ENCODE measurements at regions not wholly inside any gene's neighbourhood (a gene's known extent, or its start where the extent isn't known, plus 50 kb on each side); places are given as distances from the start of the nearest gene placed in this dataset.

GRCh38 chr1:80066060-80066459 lies 1059.5 kb upstream of the ADGRL4 start:
- Histone ChIP-seq H3K4me3 (no peak overlapping the region), H3K4me1 (no peaks in the 10 kb centered on the region), H3K36me3 (no peaks in the 10 kb centered on the region), H3K27ac (no peak overlapping the region), H3K27me3 (no peaks in the 10 kb centered on the region), H3K9me3 (no peaks in the 10 kb centered on the region)
- no peak for DNase-seq (ENCODE audit: low spot score)
- no peak for TF ChIP-seq CTCF (IDR thresholded peaks at IDR 0.05)

- no peak overlapping the region for H3K27ac ChIP-seq
- no peak for DNase-seq (ENCODE audit: low spot score)
- no peaks in the 10 kb centered on the region for H3K4me1 ChIP-seq
- TF ChIP-seq CTCF (IDR thresholded peaks at IDR 0.05), result no peak
- H3K36me3 ChIP-seq, result no peaks in the 10 kb centered on the region
- H3K27me3 ChIP-seq, result no peaks in the 10 kb centered on the region
- H3K9me3 ChIP-seq, result no peaks in the 10 kb centered on the region
- no peak overlapping the region for H3K4me3 ChIP-seq
These were observed 1058.0 kb upstream of the ADGRL4 start for GRCh38 chr1:80064524-80064923.

- Histone ChIP-seq H3K27me3 (no peaks in the 10 kb centered on the region), H3K4me3 (no peak overlapping the region), H3K36me3 (no peaks in the 10 kb centered on the region), H3K4me1 (no peaks in the 10 kb centered on the region), H3K9me3 (no peaks in the 10 kb centered on the region), H3K27ac (no peak overlapping the region)
- TF ChIP-seq CTCF (IDR thresholded peaks at IDR 0.05), result no peak
- DNase-seq (ENCODE audit: low spot score), result no peak
These were observed 1053.4 kb upstream of the ADGRL4 start for GRCh38 chr1:80059940-80060339.

- Histone ChIP-seq H3K36me3 (no peaks in the 10 kb centered on the region), H3K4me3 (no peak overlapping the region), H3K27me3 (no peaks in the 10 kb centered on the region), H3K27ac (no peak overlapping the region), H3K4me1 (no peaks in the 10 kb centered on the region), H3K9me3 (no peaks in the 10 kb centered on the region)
- no peak for TF ChIP-seq CTCF (IDR thresholded peaks at IDR 0.05)
- no peak for DNase-seq (ENCODE audit: low spot score)
These were observed 1049.6 kb upstream of the ADGRL4 start for GRCh38 chr1:80056179-80056578.

GRCh38 chr1:80054129-80054528 lies 1047.6 kb upstream of the ADGRL4 start:
- no peak overlapping the region for H3K27ac ChIP-seq
- no peak for TF ChIP-seq CTCF (IDR thresholded peaks at IDR 0.05)
- no peak for DNase-seq (ENCODE audit: low spot score)

GRCh38 chr1:80053613-80054012 lies 1047.1 kb upstream of the ADGRL4 start:
- DNase-seq (ENCODE audit: low spot score), result no peak

More at GRCh38 chr1:80054129-80054528, 1047.6 kb upstream of the ADGRL4 start:
- Histone ChIP-seq H3K36me3 (no peaks in the 10 kb centered on the region), H3K4me1 (no peaks in the 10 kb centered on the region), H3K4me3 (no peak overlapping the region), H3K9me3 (no peaks in the 10 kb centered on the region), H3K27me3 (no peaks in the 10 kb centered on the region)

More at GRCh38 chr1:80053613-80054012, 1047.1 kb upstream of the ADGRL4 start:
- no peak overlapping the region for H3K27ac ChIP-seq
- no peak overlapping the region for H3K4me3 ChIP-seq
- H3K9me3 ChIP-seq, result no peaks in the 10 kb centered on the region
- H3K4me1 ChIP-seq, result no peaks in the 10 kb centered on the region
- no peak for TF ChIP-seq CTCF (IDR thresholded peaks at IDR 0.05)
- H3K27me3 ChIP-seq, result no peaks in the 10 kb centered on the region
- H3K36me3 ChIP-seq, result no peaks in the 10 kb centered on the region

All from right atrium auricular region (tissue), 2 donors.